ENCODE measurements at regions not wholly inside any gene's neighbourhood (a gene's known extent, or its start where the extent isn't known, plus 50 kb on each side); places are given as distances from the start of the nearest gene placed in this dataset. TPM values are rescaled to one million over a fixed set of nuclear protein-coding genes. Genes with fewer than 3 reads are reported as not detected.

DNA sequence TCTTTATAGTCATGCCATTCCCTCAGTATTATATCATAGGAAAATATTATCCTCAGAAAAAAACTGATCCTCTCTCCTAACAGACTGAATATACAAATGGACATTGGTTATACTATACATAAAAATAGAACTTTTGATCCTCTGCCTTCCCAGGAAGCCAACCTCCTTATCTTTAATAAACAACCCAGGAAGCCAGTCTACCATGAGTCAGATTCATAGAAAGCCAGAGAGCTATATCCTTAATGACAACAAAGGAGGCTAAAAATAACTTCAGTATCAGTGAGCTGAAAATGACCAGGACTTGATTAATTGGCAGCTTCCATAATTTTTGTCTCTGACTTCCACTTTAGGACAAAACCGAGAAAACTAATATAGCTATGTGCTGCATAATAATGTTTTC lies 58.0 kb upstream of the USP9Y start:
- no peak overlapping the region for H3K27ac ChIP-seq (ENCODE audit: low read depth, low read length)
- H3K9me3 ChIP-seq (ENCODE audit: control insufficient read depth, insufficient read depth, low read length), result no peaks in the 10 kb centered on the region
- H3K4me3 ChIP-seq (ENCODE audit: low read depth, low read length), result no peak overlapping the region
- TF ChIP-seq CTCF (IDR thresholded peaks at IDR 0.05; ENCODE audit: low read depth, low read length), result no peak
- no peaks in the 10 kb centered on the region for H3K27me3 ChIP-seq (ENCODE audit: control insufficient read depth, insufficient read depth, low read length)
- no peak for DNase-seq (ENCODE audit: low read depth, low spot score)
- ChIA-PET POLR2A (interaction anchor here (1.3 kb wide), 1 partner anchor 9 kb away, joined by 4 read pairs; no protein-coding TSS in a partner anchor), CTCF (interaction anchor here (1.0 to 1.5 kb wide), 2 partner anchors 110 to 163 kb away, joined by 3 to 5 read pairs; no protein-coding TSS in a partner anchor)

DNA sequence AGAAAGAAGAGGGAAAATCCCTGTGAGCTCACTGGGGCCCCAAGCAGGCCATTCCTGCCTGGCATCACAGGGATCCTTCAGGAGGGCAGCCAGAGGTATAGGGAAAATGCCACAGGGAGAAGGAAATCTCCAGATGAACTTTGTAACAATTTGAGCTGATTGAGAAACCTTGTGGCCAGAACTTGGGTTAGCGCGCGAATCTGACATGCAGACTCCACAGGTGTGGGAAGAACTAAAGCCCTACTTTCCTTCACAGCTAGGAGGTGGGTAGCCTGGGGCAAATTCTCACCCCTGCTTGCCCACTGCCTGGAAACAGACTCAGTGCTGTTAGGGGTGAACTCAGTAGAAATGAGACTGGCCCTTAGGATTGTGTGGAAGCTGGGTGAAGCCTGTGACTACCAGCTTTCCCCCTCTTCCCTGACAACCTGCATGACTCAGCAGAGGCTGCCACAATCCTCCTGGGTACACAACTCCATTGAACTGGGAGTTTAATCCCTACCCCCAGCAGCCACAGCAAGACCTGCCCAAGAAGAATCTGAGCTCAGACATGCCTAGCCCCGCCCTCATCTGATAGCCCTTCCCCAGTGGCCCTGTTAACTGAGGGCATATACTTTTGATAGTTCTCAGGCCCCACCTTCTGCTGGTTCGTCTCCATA lies 57.2 kb upstream of the USP9Y start:
- no peak for DNase-seq (ENCODE audit: low read depth, low spot score)
- H3K9me3 ChIP-seq (ENCODE audit: control insufficient read depth, insufficient read depth, low read length), result no peaks in the 10 kb centered on the region
- no peak overlapping the region for H3K4me3 ChIP-seq (ENCODE audit: low read depth, low read length)
- no peaks in the 10 kb centered on the region for H3K27me3 ChIP-seq (ENCODE audit: control insufficient read depth, insufficient read depth, low read length)
- no peak overlapping the region for H3K27ac ChIP-seq (ENCODE audit: low read depth, low read length)
- POLR2A ChIA-PET, result no interaction called here
- CTCF ChIA-PET, result no interaction called here
- TF ChIP-seq CTCF (IDR thresholded peaks at IDR 0.05; ENCODE audit: low read depth, low read length), result no peak

- Histone ChIP-seq H3K27me3 (ENCODE audit: control insufficient read depth, insufficient read depth, low read length) (no peaks in the 10 kb centered on the region), H3K9me3 (ENCODE audit: control insufficient read depth, insufficient read depth, low read length) (no peaks in the 10 kb centered on the region), H3K27ac (ENCODE audit: low read depth, low read length) (peak overlapping the region; percentile 87), H3K4me3 (ENCODE audit: low read depth, low read length) (no peak overlapping the region)
- ChIA-PET CTCF (no interaction called here), POLR2A (interaction anchor here (0.8 to 1.6 kb wide), 3 partner anchors 9 to 98 kb away, joined by 3 to 5 read pairs (median 4); no protein-coding TSS in a partner anchor)
- no peak for DNase-seq (ENCODE audit: low read depth, low spot score)
- TF ChIP-seq CTCF (IDR thresholded peaks at IDR 0.05; ENCODE audit: low read depth, low read length), result no peak
Measured at GRCh38 chrY:12651095-12651494, 49.9 kb upstream of the USP9Y start.

Small RNAs in the stretch of these regions (small RNA-seq; reads per million reads assigned to genes)
- gene RN7SL702P (ENCODE audit: insufficient read length, low read depth), result not detected
